ENCODE measurements at regions not wholly inside any gene's neighbourhood (a gene's known extent, or its start where the extent isn't known, plus 50 kb on each side); places are given as distances from the start of the nearest gene placed in this dataset.

GRCh38 chr20:22492497-22492896 is 91.9 kb downstream of the FOXA2 start:
- no peak for TF ChIP-seq EP300 (IDR thresholded peaks at IDR 0.05)
- no peak for TF ChIP-seq CTCF (IDR thresholded peaks at IDR 0.05)
- TF ChIP-seq POLR2AphosphoS5 (IDR thresholded peaks at IDR 0.05): no peak
- TF ChIP-seq POLR2A (IDR thresholded peaks at IDR 0.05): no peak
